GM18861 (cell line): ENCODE measurements at regions not wholly inside any gene's neighbourhood (a gene's known extent, or its start where the extent isn't known, plus 50 kb on each side); places are given as distances from the start of the nearest gene placed in this dataset.

Source experiments
- ATAC-seq: cut with Tn5 transposase; IDR thresholded peaks from one replicate; pipeline ENCODE4 v1.9.1; 2021; ENCODE audit not compliant: unreplicated experiment

DNA sequence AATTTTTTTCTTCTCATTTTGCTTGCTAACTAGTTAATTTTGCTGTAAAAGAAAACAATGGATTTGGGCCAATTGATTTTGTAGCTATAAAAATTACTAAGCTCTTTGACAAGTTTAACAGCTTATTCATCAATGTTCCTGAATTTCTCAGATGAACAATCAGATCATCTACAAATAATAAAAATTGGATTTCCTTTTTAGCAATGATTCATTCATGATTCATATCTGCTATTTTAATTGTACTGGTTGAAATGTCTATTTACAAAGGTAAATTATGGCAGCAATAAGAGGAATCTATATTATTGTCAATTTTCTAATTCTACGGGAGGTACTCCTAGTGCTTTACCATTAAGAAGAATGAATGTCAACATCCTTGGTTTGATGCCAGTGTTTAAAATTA lies 178.8 kb upstream of the BTBD3 start:
- ATAC-seq, result no peak

DNA sequence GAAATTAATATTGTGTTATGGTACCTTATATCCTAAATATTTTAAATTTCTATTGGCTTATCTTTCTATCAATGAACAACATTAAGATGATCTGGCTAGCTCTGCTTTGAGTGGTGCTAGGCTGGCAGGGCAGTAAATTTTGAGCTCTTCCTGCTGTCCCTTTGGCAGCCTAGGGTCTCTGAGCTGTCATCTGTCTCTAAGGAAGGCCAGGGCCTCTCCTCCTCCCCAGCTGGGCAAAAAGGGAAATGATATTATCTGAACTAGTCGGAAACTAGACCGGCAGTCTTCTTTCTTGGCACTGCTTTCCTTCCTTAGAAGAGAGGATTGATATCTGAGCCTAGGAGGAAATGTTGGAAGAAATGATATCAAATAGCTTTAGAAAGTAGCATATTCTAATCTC lies 176.7 kb upstream of the BTBD3 start:
- no peak for ATAC-seq

- ATAC-seq, result no peak
Observed at GRCh38 chr20:11745145-11745544, 172.5 kb upstream of the BTBD3 start.

GRCh38 chr20:11748436-11748835 lies 169.3 kb upstream of the BTBD3 start:
- ATAC-seq, result no peak

DNA sequence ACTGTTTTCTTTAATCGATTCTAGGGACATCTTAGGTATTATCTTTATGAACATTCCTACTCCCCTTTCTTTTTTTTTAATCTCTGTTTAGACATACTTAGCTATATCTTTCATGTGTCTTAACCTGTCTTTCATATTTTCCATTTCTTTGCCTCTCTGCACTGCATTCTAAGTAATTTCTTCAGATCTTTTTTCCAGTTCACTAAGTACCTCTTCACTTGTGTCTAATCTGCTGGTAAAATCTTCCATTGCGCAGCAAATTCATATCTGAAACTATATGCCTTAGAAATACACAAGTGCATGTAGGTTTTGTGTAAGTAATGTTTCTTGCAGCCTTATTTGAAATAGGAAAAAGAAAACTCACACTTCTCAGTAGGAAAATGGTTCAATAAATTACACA lies 165.4 kb upstream of the BTBD3 start:
- no peak for ATAC-seq

DNA sequence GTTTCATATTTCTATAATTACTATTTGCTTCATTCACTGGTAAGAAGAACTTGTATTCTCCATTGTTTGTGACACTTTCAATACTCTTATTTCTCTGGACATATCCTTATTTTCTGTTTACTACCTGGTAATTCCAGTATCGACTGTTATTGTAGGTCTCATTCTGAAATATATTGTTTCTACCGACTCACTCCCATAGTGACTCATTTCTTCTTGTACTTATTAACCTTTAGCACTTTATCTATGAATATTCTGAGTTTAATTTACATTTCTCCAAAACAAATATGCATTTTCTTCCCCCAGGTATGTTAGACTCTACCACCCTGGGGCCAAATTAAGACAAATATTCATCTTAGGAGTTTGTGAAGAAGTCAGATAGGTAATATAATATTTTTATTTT lies 164.5 kb upstream of the BTBD3 start:
- ATAC-seq, result no peak

- ATAC-seq, result no peak
Observed at GRCh38 chr20:11754451-11754850, 163.2 kb upstream of the BTBD3 start.

GRCh38 chr20:11755071-11755841 lies 162.4 kb upstream of the BTBD3 start:
- ATAC-seq, result no peak

DNA sequence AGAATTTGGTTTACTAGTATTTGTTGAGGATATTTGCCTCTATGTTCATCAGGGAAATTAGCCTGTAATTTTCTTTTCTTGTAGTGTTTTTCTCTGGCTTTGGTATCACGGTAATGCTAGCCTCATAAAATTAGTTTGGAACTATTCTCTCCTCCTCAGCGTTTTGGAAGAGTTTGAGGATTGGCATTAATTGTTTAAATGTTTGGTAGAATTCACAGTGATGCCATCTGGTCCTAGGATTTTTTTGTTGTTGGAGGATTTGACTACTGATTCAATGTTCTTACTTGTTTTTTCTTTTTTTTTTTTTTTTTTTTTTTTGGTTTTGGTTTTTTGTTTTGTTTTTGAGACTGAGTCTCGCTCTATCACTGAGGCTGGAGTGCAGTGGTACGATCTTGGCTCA lies 156.2 kb upstream of the BTBD3 start:
- ATAC-seq, result no peak

DNA sequence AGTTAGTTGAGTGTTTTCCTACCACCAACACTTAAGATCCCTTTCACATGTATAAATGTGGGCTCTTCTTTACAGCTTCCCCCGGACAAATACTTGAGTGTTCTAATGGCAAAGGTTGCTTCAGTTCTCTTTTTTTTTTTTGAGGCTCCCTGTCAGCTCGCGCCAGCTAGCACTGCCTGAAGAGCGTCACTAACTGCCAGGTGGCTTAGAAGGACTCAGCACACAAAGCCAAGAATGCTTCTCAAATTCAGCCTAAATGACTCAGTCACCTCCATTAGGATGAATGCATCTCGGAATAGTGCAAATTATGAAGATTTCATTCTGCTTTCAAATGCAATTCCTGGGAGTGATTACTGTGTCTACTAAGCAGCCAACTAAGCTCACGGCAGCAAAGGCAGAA lies 150.7 kb upstream of the BTBD3 start:
- ATAC-seq, result no peak

DNA sequence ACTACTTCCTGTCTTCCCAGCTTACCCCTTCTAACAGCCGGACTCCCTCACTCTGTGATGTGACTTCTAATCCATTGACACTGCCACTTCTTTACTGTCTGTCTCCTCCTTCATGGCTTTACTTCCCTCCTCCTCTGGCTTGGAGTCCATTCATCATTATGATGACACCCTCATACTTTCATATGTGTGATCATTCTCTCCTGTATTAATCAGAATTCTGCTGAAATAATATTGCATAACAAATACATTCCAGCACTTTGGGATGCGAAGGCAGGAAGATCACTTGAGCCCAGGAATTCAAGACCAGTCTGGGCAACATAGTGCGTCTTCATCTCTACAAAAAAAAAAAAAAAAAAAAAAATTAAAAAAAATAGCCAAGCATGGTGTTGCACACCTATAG lies 147.9 kb upstream of the BTBD3 start:
- ATAC-seq, result no peak

- no peak for ATAC-seq
Observed at GRCh38 chr20:11772226-11772730, 145.4 kb upstream of the BTBD3 start.

DNA sequence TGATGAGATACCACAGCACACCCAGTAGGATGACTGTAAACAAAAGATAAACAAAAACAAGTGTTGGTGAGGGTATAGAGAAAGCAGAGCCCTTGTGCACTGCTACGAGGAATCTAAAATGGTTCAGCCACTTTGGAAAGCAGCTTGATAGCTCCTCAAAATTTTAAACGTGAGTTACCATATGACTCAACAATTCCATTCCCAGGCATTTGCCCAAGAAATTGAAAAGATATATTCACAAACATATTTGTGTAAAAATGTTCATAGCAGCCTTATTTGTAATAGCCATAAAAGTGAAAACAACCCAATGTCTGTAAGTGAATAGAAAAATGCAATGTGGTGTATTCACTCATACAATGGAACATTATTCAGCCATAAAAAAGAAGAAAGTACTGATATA lies 141.0 kb upstream of the BTBD3 start:
- ATAC-seq, result no peak

GRCh38 chr20:11777387-11778205 lies 140.1 kb upstream of the BTBD3 start:
- ATAC-seq, result no peak

- no peak for ATAC-seq
Observed at GRCh38 chr20:11778206-11778570, 139.5 kb upstream of the BTBD3 start.

GRCh38 chr20:11780765-11781369 lies 136.8 kb upstream of the BTBD3 start:
- peak; percentile 46 for ATAC-seq

DNA sequence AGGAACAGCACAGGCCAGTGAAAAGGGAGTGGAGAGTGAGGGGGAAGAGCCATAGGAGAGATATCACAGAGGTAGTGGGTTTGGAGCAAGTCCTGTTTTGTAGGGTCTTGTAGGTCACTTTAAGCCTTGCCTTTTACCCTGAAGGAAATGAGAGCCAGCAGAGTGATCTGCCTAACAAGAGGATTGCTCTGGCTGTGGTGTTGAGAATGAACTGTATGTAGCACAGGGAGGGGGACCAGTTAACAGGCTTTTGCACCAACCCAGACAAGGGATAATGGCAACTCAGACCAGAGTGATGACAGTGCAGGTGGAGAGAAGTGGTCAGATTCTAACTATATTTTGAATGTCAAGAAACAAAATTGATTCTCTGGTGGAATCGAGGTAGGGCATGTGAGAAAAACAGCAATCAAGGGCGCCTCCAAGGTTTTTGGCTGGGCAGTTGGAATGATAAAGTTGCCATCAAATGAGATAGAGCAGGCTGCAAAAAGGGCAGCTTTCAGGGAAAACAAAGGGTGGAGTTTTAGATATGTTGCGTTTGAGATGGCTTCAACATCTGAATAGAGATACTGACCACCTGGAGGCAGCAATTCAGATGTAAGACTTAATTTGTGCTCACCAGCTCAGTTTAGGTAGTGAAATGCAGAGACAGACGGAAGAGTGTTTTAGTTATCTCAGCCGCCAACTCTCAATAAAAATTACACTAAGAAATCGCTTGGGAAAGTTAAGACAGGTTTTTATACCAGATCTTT lies 134.4 kb upstream of the BTBD3 start:
- no peak for ATAC-seq

DNA sequence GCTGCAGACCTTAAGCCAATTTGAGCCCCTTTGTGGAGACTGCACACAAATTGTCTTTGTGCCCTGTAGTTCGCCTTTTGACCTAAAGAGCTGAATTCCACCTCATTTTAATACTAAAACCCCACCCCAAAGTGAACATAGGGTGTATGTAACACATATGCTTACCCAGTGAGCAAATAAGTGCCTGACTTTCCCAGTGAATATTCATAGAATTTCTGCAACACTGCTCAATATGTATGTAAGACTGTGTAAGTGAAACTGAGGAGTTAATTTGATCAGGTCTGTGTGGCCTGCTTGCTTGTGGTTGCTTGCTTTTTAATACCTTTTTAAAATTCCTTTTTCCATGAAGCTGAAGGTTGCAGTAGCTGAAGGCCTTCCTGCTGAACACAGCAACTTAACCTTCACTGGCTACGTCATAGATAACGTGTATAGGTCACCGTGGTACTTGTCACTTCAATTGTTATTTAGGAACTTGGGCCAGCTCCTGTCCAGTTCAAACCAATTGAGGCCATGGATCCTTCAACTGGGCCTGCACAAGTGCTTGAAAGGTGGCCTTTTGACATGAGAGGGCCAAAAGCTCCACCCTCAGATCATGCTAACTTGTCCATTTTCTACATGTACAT lies 131.7 kb upstream of the BTBD3 start:
- ATAC-seq, result no peak

GRCh38 chr20:11790046-11790445 lies 127.6 kb upstream of the BTBD3 start:
- no peak for ATAC-seq

DNA sequence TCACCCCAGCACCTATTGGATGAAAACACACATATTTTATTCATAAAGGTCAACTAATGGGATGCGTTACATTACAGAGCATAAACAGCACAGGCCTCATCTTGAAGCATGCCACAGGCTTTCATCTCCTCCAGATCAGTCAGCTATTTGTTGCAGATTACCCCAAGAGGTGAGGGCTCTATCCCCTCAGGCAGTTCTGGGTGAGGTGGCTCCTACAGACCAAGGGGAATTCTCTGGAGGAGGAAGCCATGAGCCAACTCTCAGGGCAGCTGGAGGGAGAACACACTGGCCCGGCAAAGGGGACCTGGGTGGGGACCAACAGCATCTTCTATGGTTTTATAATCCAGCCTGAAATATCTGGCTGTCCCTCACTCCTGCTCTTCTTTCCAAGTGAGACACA lies 126.4 kb upstream of the BTBD3 start:
- no peak for ATAC-seq
